ENCODE measurements at regions not wholly inside any gene's neighbourhood (a gene's known extent, or its start where the extent isn't known, plus 50 kb on each side); places are given as distances from the start of the nearest gene placed in this dataset.

GRCh38 chr13:97659602-97660001 lies 225.6 kb downstream of the RAP2A start:
- no peaks in the 10 kb centered on the region for H3K9me3 ChIP-seq (ENCODE audit: control insufficient read depth, low read length, poor library complexity, severe bottlenecking)
- H3K4me3 Mint-ChIP-seq: no peak overlapping the region
- H3K36me3 Mint-ChIP-seq (ENCODE audit: low read depth): no peaks in the 10 kb centered on the region
- no peak overlapping the region for H3K27ac Mint-ChIP-seq
- H3K4me1 Mint-ChIP-seq: no peaks in the 10 kb centered on the region
- peaks cover 38% of the 10 kb centered on the region for H3K27me3 Mint-ChIP-seq
- ATAC-seq (no peak), DNase-seq (no peak)

- no peaks in the 10 kb centered on the region for H3K9me3 ChIP-seq (ENCODE audit: control insufficient read depth, low read length, poor library complexity, severe bottlenecking)
- no peak for ATAC-seq
- Mint-ChIP-seq H3K27ac (no peak overlapping the region), H3K27me3 (peaks cover 38% of the 10 kb centered on the region), H3K4me1 (no peaks in the 10 kb centered on the region), H3K36me3 (ENCODE audit: low read depth) (no peaks in the 10 kb centered on the region), H3K4me3 (no peak overlapping the region)
- no peak for DNase-seq
These were observed 226.8 kb downstream of the RAP2A start for GRCh38 chr13:97660594-97661260.

- Mint-ChIP-seq H3K4me1 (no peaks in the 10 kb centered on the region), H3K27me3 (peaks cover 8% of the 10 kb centered on the region), H3K36me3 (ENCODE audit: low read depth) (no peaks in the 10 kb centered on the region), H3K4me3 (no peak overlapping the region), H3K27ac (no peak overlapping the region)
- ATAC-seq: no peak
- no peaks in the 10 kb centered on the region for H3K9me3 ChIP-seq (ENCODE audit: control insufficient read depth, low read length, poor library complexity, severe bottlenecking)
- DNase-seq: no peak
These were observed 252.6 kb downstream of the RAP2A start for GRCh38 chr13:97686594-97686993.

- Mint-ChIP-seq H3K27ac (no peak overlapping the region), H3K4me1 (no peaks in the 10 kb centered on the region), H3K27me3 (peaks cover 13% of the 10 kb centered on the region), H3K36me3 (ENCODE audit: low read depth) (no peaks in the 10 kb centered on the region), H3K4me3 (no peak overlapping the region)
- DNase-seq (no peak), ATAC-seq (no peak)
- no peaks in the 10 kb centered on the region for H3K9me3 ChIP-seq (ENCODE audit: control insufficient read depth, low read length, poor library complexity, severe bottlenecking)
These were observed 258.7 kb downstream of the RAP2A start for GRCh38 chr13:97692628-97693027.

- Mint-ChIP-seq H3K4me3 (no peak overlapping the region), H3K4me1 (no peaks in the 10 kb centered on the region), H3K27me3 (peaks cover 13% of the 10 kb centered on the region), H3K27ac (no peak overlapping the region), H3K36me3 (ENCODE audit: low read depth) (no peaks in the 10 kb centered on the region)
- no peaks in the 10 kb centered on the region for H3K9me3 ChIP-seq (ENCODE audit: control insufficient read depth, low read length, poor library complexity, severe bottlenecking)
- DNase-seq (no peak), ATAC-seq (no peak)
These were observed 257.8 kb upstream of the IPO5 start for GRCh38 chr13:97695684-97696083.

- ATAC-seq (no peak), DNase-seq (no peak)
- Mint-ChIP-seq H3K27ac (no peak overlapping the region), H3K4me3 (no peak overlapping the region), H3K36me3 (ENCODE audit: low read depth) (no peaks in the 10 kb centered on the region), H3K27me3 (peaks cover 16% of the 10 kb centered on the region), H3K4me1 (no peaks in the 10 kb centered on the region)
- no peaks in the 10 kb centered on the region for H3K9me3 ChIP-seq (ENCODE audit: control insufficient read depth, low read length, poor library complexity, severe bottlenecking)
These were observed 256.6 kb upstream of the IPO5 start for GRCh38 chr13:97696921-97697320.

GRCh38 chr13:97700306-97700848 lies 253.1 kb upstream of the IPO5 start:
- Mint-ChIP-seq H3K36me3 (ENCODE audit: low read depth) (no peaks in the 10 kb centered on the region), H3K27ac (no peak overlapping the region), H3K4me1 (no peaks in the 10 kb centered on the region), H3K4me3 (no peak overlapping the region), H3K27me3 (peaks cover 13% of the 10 kb centered on the region)
- ATAC-seq: no peak
- DNase-seq: no peak
- no peaks in the 10 kb centered on the region for H3K9me3 ChIP-seq (ENCODE audit: control insufficient read depth, low read length, poor library complexity, severe bottlenecking)

- ATAC-seq: no peak
- peaks cover 5% of the 10 kb centered on the region for H3K27me3 Mint-ChIP-seq
- no peak overlapping the region for H3K27ac Mint-ChIP-seq
- H3K4me1 Mint-ChIP-seq: no peaks in the 10 kb centered on the region
- DNase-seq: no peak
- H3K36me3 Mint-ChIP-seq (ENCODE audit: low read depth): no peaks in the 10 kb centered on the region
- no peak overlapping the region for H3K4me3 Mint-ChIP-seq
- no peaks in the 10 kb centered on the region for H3K9me3 ChIP-seq (ENCODE audit: control insufficient read depth, low read length, poor library complexity, severe bottlenecking)
These were observed 250.9 kb upstream of the IPO5 start for GRCh38 chr13:97702614-97703013.

GRCh38 chr13:97710797-97711196 lies 242.7 kb upstream of the IPO5 start:
- no peaks in the 10 kb centered on the region for H3K4me1 Mint-ChIP-seq
- no peaks in the 10 kb centered on the region for H3K36me3 Mint-ChIP-seq (ENCODE audit: low read depth)
- no peaks in the 10 kb centered on the region for H3K27me3 Mint-ChIP-seq
- H3K4me3 Mint-ChIP-seq: no peak overlapping the region
- ATAC-seq (no peak), DNase-seq (no peak)
- H3K27ac Mint-ChIP-seq: no peak overlapping the region
- H3K9me3 ChIP-seq (ENCODE audit: control insufficient read depth, low read length, poor library complexity, severe bottlenecking): no peaks in the 10 kb centered on the region

GRCh38 chr13:97712770-97713169 lies 240.7 kb upstream of the IPO5 start:
- no peaks in the 10 kb centered on the region for H3K9me3 ChIP-seq (ENCODE audit: control insufficient read depth, low read length, poor library complexity, severe bottlenecking)
- Mint-ChIP-seq H3K27ac (no peak overlapping the region), H3K27me3 (no peaks in the 10 kb centered on the region), H3K36me3 (ENCODE audit: low read depth) (no peaks in the 10 kb centered on the region), H3K4me1 (no peaks in the 10 kb centered on the region), H3K4me3 (no peak overlapping the region)
- DNase-seq: no peak
- ATAC-seq: no peak

GRCh38 chr13:97715763-97716162 lies 237.7 kb upstream of the IPO5 start:
- H3K27ac Mint-ChIP-seq: no peak overlapping the region
- no peak for DNase-seq
- H3K4me1 Mint-ChIP-seq: no peaks in the 10 kb centered on the region

GRCh38 chr13:97716746-97717145 lies 236.7 kb upstream of the IPO5 start:
- H3K9me3 ChIP-seq (ENCODE audit: control insufficient read depth, low read length, poor library complexity, severe bottlenecking): no peaks in the 10 kb centered on the region
- peaks cover 7% of the 10 kb centered on the region for H3K27me3 Mint-ChIP-seq
- no peaks in the 10 kb centered on the region for H3K36me3 Mint-ChIP-seq (ENCODE audit: low read depth)
- no peak overlapping the region for H3K27ac Mint-ChIP-seq
- no peaks in the 10 kb centered on the region for H3K4me1 Mint-ChIP-seq
- no peak for DNase-seq
- no peak overlapping the region for H3K4me3 Mint-ChIP-seq
- no peak for ATAC-seq

More at GRCh38 chr13:97715763-97716162, 237.7 kb upstream of the IPO5 start:
- no peaks in the 10 kb centered on the region for H3K36me3 Mint-ChIP-seq (ENCODE audit: low read depth)
- H3K27me3 Mint-ChIP-seq: peaks cover 3% of the 10 kb centered on the region
- H3K4me3 Mint-ChIP-seq: no peak overlapping the region
- ATAC-seq: no peak
- H3K9me3 ChIP-seq (ENCODE audit: control insufficient read depth, low read length, poor library complexity, severe bottlenecking): no peaks in the 10 kb centered on the region

- no peak overlapping the region for H3K27ac Mint-ChIP-seq
- H3K27me3 Mint-ChIP-seq: peaks cover 13% of the 10 kb centered on the region
These were observed 233.7 kb upstream of the IPO5 start for GRCh38 chr13:97719736-97720135.

GRCh38 chr13:97720896-97721295 lies 232.6 kb upstream of the IPO5 start:
- Mint-ChIP-seq H3K27me3 (peaks cover 19% of the 10 kb centered on the region), H3K4me3 (no peak overlapping the region), H3K27ac (no peak overlapping the region), H3K36me3 (ENCODE audit: low read depth) (no peaks in the 10 kb centered on the region), H3K4me1 (no peaks in the 10 kb centered on the region)
- ATAC-seq: no peak
- DNase-seq: no peak
- H3K9me3 ChIP-seq (ENCODE audit: control insufficient read depth, low read length, poor library complexity, severe bottlenecking): no peaks in the 10 kb centered on the region

More at GRCh38 chr13:97719736-97720135, 233.7 kb upstream of the IPO5 start:
- Mint-ChIP-seq H3K36me3 (ENCODE audit: low read depth) (no peaks in the 10 kb centered on the region), H3K4me3 (no peak overlapping the region), H3K4me1 (no peaks in the 10 kb centered on the region)
- ATAC-seq (no peak), DNase-seq (no peak)
- no peaks in the 10 kb centered on the region for H3K9me3 ChIP-seq (ENCODE audit: control insufficient read depth, low read length, poor library complexity, severe bottlenecking)

Measured in T-helper 17 cell (primary cell).